ENCODE measurements at regions not wholly inside any gene's neighbourhood (a gene's known extent, or its start where the extent isn't known, plus 50 kb on each side); places are given as distances from the start of the nearest gene placed in this dataset.

DNA sequence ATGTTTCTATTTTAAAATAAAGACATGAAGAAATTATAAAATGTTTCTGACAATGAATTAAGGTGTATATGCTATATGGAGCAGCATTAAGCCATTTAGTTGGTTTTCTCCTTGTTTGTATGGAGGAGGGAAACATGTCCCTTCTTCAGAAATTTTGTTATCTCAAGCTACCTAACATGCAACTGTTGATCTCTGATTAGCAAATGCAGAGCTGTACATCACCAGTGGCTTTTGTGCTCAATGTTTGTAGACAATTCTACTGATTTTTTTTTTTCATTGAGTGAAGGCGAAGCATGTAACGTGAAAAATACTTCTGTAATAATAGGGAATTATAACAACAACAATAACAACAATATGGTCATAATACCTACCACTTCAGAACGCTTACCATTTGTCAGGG, 463.7 kb downstream of the PLPP3 start:
- TF ChIP-seq KAT7 (CRISPR knock-in tag; IDR thresholded peaks at IDR 0.05; ENCODE audit: borderline replicate concordance) = no peak
- TF ChIP-seq, protein P1, sequence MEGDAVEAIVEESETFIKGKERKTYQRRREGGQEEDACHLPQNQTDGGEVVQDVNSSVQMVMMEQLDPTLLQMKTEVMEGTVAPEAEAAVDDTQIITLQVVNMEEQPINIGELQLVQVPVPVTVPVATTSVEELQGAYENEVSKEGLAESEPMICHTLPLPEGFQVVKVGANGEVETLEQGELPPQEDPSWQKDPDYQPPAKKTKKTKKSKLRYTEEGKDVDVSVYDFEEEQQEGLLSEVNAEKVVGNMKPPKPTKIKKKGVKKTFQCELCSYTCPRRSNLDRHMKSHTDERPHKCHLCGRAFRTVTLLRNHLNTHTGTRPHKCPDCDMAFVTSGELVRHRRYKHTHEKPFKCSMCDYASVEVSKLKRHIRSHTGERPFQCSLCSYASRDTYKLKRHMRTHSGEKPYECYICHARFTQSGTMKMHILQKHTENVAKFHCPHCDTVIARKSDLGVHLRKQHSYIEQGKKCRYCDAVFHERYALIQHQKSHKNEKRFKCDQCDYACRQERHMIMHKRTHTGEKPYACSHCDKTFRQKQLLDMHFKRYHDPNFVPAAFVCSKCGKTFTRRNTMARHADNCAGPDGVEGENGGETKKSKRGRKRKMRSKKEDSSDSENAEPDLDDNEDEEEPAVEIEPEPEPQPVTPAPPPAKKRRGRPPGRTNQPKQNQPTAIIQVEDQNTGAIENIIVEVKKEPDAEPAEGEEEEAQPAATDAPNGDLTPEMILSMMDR (IDR thresholded peaks at IDR 0.05) = no peak
- TF ChIP-seq, protein P2, sequence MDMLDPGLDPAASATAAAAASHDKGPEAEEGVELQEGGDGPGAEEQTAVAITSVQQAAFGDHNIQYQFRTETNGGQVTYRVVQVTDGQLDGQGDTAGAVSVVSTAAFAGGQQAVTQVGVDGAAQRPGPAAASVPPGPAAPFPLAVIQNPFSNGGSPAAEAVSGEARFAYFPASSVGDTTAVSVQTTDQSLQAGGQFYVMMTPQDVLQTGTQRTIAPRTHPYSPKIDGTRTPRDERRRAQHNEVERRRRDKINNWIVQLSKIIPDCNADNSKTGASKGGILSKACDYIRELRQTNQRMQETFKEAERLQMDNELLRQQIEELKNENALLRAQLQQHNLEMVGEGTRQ (CRISPR knock-in tag; IDR thresholded peaks at IDR 0.05) = no peak
- TF ChIP-seq, protein P3, sequence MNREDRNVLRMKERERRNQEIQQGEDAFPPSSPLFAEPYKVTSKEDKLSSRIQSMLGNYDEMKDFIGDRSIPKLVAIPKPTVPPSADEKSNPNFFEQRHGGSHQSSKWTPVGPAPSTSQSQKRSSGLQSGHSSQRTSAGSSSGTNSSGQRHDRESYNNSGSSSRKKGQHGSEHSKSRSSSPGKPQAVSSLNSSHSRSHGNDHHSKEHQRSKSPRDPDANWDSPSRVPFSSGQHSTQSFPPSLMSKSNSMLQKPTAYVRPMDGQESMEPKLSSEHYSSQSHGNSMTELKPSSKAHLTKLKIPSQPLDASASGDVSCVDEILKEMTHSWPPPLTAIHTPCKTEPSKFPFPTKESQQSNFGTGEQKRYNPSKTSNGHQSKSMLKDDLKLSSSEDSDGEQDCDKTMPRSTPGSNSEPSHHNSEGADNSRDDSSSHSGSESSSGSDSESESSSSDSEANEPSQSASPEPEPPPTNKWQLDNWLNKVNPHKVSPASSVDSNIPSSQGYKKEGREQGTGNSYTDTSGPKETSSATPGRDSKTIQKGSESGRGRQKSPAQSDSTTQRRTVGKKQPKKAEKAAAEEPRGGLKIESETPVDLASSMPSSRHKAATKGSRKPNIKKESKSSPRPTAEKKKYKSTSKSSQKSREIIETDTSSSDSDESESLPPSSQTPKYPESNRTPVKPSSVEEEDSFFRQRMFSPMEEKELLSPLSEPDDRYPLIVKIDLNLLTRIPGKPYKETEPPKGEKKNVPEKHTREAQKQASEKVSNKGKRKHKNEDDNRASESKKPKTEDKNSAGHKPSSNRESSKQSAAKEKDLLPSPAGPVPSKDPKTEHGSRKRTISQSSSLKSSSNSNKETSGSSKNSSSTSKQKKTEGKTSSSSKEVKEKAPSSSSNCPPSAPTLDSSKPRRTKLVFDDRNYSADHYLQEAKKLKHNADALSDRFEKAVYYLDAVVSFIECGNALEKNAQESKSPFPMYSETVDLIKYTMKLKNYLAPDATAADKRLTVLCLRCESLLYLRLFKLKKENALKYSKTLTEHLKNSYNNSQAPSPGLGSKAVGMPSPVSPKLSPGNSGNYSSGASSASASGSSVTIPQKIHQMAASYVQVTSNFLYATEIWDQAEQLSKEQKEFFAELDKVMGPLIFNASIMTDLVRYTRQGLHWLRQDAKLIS (CRISPR knock-in tag; IDR thresholded peaks at IDR 0.05; ENCODE audit: borderline replicate concordance) = no peak
- no peak for TF ChIP-seq ZNF423 (CRISPR knock-in tag; IDR thresholded peaks at IDR 0.05)
- TF ChIP-seq, protein P4, sequence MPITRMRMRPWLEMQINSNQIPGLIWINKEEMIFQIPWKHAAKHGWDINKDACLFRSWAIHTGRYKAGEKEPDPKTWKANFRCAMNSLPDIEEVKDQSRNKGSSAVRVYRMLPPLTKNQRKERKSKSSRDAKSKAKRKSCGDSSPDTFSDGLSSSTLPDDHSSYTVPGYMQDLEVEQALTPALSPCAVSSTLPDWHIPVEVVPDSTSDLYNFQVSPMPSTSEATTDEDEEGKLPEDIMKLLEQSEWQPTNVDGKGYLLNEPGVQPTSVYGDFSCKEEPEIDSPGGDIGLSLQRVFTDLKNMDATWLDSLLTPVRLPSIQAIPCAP (CRISPR knock-in tag; IDR thresholded peaks at IDR 0.05) = no peak
- TF ChIP-seq, protein P5, sequence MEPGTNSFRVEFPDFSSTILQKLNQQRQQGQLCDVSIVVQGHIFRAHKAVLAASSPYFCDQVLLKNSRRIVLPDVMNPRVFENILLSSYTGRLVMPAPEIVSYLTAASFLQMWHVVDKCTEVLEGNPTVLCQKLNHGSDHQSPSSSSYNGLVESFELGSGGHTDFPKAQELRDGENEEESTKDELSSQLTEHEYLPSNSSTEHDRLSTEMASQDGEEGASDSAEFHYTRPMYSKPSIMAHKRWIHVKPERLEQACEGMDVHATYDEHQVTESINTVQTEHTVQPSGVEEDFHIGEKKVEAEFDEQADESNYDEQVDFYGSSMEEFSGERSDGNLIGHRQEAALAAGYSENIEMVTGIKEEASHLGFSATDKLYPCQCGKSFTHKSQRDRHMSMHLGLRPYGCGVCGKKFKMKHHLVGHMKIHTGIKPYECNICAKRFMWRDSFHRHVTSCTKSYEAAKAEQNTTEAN (CRISPR knock-in tag; IDR thresholded peaks at IDR 0.05) = no peak
- no peak for TF ChIP-seq TP53 (CRISPR knock-in tag; IDR thresholded peaks at IDR 0.05)
- TF ChIP-seq NFYB (CRISPR knock-in tag; conservative IDR thresholded peaks at IDR 0.05; ENCODE audit: low read depth) = no peak
- no peak for TF ChIP-seq TCF7 (CRISPR knock-in tag; IDR thresholded peaks at IDR 0.05; ENCODE audit: low read depth)
